K562 (cell line): ENCODE measurements at regions not wholly inside any gene's neighbourhood (a gene's known extent, or its start where the extent isn't known, plus 50 kb on each side); places are given as distances from the start of the nearest gene placed in this dataset.

Experiments
- BRF1 ChIP-seq: IDR thresholded peaks from 3 replicates; pipeline ENCODE4 v1.6.1; 2011; ENCODE audit warnings: borderline replicate concordance, mild to moderate bottlenecking; ENCODE audit not compliant: insufficient read length; ENCODE audit errors: extremely low read depth
- CHD2 ChIP-seq: IDR thresholded peaks from 2 replicates; pipeline ENCODE4 v1.6.1; 2011; ENCODE audit warnings: low read depth, low read length
- KDM5B ChIP-seq: fragments of 200-600 bp; sonication (generic); IDR thresholded peaks from 2 replicates; pipeline ENCODE4 v1.6.1; 2012; ENCODE audit warnings: low read depth, mild to moderate bottlenecking, moderate library complexity, low read length, control low read depth, inconsistent platforms; ENCODE audit not compliant: insufficient replicate concordance
- PKNOX1 ChIP-seq: fragments of 450-650 bp; IDR thresholded peaks from 2 replicates; pipeline ENCODE4 v1.6.1; 2016
- SP2 ChIP-seq: IDR thresholded peaks from 2 replicates; pipeline ENCODE4 v1.6.1; 2011; ENCODE audit warnings: mild to moderate bottlenecking, low read depth, low read length, moderate library complexity; ENCODE audit not compliant: poor library complexity, severe bottlenecking; ENCODE audit errors: extremely low read depth
- TBP ChIP-seq: optimal IDR thresholded peaks from 2 replicates; pipeline ENCODE3; 2011; ENCODE audit warnings: low read depth, low read length, improper control_type of control experiment
- ZNF134 ChIP-seq: fragments of 250-450 bp; sonication (Bioruptor Pico); conservative IDR thresholded peaks from 2 replicates; pipeline ENCODE4 v1.4.0; 2020
- ZNF76 ChIP-seq: fragments of 250-450 bp; sonication (Bioruptor Pico); IDR thresholded peaks from 2 replicates; pipeline ENCODE4 v1.4.0; 2020; ENCODE audit warnings: mild to moderate bottlenecking, moderate library complexity, borderline replicate concordance
- TF ChIP-seq, protein P1 (sequence below): fragments of 250-450 bp; sonication (Bioruptor Pico); IDR thresholded peaks from 2 replicates; pipeline ENCODE4 v1.8.0; 2021; ENCODE audit warnings: moderate library complexity, mild to moderate bottlenecking, inconsistent platforms

DNA sequence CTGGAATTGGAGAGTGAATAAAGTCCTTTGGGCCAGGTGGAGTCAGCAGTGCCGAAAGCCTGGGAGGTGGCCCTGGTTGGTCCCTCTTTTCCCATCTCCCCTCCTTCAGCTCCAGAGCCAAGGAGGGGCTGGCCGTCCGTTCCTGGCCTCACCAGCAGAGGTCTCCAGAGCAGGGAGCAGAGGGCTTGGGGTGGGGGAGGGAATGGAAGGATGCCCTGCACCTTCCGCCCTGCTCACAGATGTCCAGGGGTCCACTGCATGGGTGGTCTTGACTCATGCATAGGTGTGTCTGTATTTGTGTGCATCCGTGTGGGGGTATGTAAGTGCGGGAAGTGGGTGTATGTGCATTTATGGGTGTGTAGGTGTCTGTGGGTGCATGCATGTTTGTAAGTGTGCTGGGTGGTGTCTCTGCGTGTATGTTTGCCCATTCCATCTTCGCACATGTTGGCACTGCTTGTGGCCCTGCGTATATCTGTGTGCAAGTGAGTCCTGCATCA, 201.8 kb downstream of the ZFP36L2 start (continued):
- TF ChIP-seq, protein P1, sequence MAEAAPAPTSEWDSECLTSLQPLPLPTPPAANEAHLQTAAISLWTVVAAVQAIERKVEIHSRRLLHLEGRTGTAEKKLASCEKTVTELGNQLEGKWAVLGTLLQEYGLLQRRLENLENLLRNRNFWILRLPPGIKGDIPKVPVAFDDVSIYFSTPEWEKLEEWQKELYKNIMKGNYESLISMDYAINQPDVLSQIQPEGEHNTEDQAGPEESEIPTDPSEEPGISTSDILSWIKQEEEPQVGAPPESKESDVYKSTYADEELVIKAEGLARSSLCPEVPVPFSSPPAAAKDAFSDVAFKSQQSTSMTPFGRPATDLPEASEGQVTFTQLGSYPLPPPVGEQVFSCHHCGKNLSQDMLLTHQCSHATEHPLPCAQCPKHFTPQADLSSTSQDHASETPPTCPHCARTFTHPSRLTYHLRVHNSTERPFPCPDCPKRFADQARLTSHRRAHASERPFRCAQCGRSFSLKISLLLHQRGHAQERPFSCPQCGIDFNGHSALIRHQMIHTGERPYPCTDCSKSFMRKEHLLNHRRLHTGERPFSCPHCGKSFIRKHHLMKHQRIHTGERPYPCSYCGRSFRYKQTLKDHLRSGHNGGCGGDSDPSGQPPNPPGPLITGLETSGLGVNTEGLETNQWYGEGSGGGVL (CRISPR knock-in tag): no peak
- TF ChIP-seq ZNF76 (no peak), SP2 (no peak), TBP (no peak), BRF1 (no peak), CHD2 (peak; percentile 26; the same call in 1 of the 2 replicates), KDM5B (no peak), PKNOX1 (no peak), ZNF134 (CRISPR knock-in tag) (no peak)
